NK-92 (cell line): ENCODE measurements at regions not wholly inside any gene's neighbourhood (a gene's known extent, or its start where the extent isn't known, plus 50 kb on each side); places are given as distances from the start of the nearest gene placed in this dataset.

Source experiments
- DNase-seq: peaks from one replicate; lab custom pipeline; 2025; ENCODE audit not compliant: unreplicated experiment; lab: John Stamatoyannopoulos, UW

GRCh38 chr7:25831062-25831691 lies 320.8 kb upstream of the NFE2L3 start:
- DNase-seq, result no peak

GRCh38 chr7:25831831-25832411 lies 320.1 kb upstream of the NFE2L3 start:
- no peak for DNase-seq

DNA sequence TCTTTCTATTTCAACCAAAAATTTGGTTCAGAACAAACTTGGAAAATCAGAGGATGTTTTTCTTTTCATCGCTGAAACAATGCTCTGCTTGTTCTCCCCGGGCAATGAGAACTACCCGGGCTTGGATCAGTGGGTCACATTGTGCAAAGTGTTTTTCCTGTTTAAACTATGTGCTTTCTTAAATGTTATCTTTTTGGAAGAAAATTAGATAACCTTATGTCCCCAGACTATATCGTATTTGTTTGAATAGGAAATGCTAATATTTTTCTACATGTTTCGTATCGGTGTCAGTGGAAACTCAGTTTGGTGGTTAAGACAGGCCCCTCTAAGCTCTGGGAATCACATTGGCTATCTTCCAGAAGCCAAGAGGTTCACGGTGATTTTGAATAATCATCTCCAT lies 319.5 kb upstream of the NFE2L3 start:
- no peak for DNase-seq

- no peak for DNase-seq
Measured at GRCh38 chr7:25832929-25833328, 319.1 kb upstream of the NFE2L3 start.

- DNase-seq, result no peak
Measured at GRCh38 chr7:25834050-25834449, 317.9 kb upstream of the NFE2L3 start.

DNA sequence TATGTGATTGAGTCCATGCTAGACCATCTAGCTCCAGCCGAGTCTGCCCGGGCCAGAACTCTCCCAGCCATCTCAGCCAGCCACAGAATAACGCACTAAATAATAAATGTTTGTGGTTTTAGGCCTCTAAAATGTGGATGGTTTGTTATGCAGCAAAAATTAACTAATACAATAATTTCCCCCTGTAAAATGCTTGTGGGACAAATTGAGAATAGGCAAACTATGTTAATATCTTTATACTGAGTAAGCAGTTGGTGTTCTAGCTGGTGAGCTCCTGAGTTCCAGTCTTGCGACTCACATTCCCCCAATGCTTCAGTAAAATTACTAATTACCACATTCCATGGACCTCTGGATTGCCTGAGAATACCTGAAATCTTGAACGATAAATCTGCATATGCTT lies 316.8 kb upstream of the NFE2L3 start:
- DNase-seq, result no peak

DNA sequence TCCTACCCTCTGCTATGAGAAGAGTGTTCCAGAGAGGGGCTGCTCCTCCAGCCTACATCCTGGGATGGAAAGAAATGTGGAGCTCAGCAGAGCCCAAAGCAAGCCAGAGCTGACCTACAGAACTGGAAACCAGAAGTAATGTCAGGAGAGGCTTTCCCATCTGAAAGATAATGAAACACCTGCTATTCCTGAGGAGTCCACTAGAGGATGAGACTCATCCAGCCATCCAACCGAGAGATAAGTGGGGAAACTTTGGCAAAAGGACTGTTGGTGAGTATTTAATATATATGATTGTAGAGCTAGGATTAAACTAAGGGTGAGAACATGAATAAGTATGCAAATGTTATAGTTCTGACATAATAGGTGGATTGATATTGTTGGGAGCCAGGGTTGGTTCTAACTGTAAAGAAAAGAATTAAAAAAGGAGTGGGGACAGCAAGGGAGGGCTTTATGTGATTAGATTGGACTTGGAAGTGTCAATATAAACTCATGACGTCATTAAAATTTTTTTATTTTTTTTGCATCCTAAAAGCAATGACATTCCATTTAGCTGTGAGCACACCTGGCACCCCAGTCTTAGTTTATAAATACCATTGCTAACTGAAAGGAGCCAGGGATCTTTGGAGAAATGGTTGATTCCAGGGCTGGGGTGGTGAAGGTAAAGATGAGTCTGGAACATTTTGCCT lies 312.8 kb upstream of the NFE2L3 start:
- DNase-seq, result no peak

DNA sequence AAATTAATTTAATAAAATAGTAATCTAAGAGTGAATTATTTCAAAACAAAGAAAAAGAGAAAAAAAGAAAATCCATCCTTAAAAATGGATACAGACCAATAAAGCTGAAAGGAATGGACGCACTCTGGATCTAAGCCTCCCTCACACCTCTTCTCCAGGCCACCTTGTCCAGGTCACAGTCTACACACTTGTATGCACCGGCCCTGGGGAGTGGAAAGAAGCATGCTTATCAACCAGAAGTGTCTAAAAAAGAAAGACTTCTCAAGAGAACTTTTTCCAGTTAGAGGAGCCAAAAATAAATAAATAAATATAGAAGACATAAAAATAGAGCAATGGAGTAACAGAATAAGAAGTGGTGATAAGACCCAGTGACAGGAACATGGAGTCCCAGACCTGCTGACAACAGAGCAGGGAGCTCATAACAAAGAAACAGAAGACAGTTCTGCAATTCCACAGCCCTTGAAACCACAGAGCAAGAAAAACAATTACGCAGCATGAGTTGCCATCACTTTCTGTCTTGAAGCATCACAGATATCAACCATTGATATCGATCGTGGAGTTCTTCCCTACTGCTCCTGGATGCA lies 311.7 kb upstream of the NFE2L3 start:
- DNase-seq, result no peak

- no peak for DNase-seq
Measured at GRCh38 chr7:25841575-25841974, 310.4 kb upstream of the NFE2L3 start.

- no peak for DNase-seq
Measured at GRCh38 chr7:25842201-25842733, 309.7 kb upstream of the NFE2L3 start.

DNA sequence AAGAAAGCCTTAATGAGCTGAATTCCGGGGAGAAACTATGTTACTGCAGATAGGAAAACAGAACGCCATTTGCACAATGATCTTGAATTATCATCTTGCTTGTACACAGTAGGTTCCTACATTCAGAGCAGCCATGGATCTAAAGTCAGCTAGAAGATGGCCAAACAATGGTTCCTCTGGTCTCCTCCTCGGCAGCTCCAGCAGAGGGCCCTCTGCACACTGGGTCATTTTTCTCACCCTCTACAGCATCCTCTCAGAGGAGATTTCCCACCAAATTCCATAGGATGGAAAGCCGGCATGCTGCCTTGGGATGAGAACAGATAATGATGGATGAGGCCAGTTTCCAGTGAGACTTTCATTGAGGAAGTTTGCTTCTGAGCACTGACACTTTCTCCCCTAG lies 308.5 kb upstream of the NFE2L3 start:
- no peak for DNase-seq

- no peak for DNase-seq
Measured at GRCh38 chr7:25844102-25844870, 307.7 kb upstream of the NFE2L3 start.

DNA sequence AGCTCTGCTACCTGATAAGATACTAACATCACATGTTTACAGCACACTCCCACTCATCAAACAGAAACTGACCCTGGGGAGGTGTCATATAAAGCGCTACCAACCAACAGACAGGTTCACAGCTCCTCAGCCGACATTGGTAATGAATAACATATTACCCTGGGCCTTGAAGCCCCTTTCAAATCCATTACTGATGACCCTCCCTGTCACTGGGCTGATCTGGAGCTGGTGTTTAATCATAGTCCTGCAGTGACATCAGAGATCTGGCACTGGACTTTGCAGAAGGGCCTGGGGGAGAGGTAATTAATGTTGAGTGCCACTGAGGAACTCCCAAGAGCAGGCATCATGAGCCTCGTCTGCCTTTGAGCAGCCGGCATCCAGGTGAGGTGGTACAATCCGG lies 306.5 kb upstream of the NFE2L3 start:
- DNase-seq, result no peak

GRCh38 chr7:25846722-25847121 lies 305.3 kb upstream of the NFE2L3 start:
- DNase-seq, result no peak

DNA sequence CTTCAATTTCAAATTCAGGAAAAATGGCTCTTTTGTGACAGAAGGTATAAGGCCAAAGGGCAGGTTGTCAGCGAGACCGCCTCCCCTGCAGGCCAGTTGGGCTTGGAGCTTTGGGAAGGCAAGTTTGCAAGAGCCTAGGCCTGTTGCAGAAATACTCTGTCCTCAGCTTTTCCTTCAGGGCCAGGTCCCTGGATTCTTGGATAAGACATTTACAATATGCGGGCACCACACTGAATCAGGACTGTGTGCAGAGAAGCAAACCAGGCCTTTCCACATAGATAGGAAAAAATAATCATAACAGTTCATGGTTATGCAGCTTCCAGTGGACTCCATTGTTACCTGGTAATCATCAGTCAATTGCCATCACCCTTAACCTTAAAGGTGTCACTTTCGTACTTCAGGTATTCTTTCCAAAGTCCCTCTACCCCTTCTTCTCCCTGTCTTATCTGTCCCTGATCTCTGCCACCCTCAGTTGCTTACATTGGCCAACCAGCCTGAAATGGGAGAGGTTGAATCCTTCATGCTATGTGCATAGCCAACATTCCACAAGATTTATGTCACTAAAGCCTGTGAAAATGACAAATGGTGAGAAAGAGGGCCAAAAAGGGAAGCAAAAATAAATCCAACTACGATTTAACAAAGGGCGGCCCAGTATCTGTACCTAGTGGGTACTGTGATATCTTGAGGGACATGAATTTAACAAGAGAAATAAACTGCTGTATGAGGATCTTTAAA lies 304.5 kb upstream of the NFE2L3 start:
- no peak for DNase-seq

DNA sequence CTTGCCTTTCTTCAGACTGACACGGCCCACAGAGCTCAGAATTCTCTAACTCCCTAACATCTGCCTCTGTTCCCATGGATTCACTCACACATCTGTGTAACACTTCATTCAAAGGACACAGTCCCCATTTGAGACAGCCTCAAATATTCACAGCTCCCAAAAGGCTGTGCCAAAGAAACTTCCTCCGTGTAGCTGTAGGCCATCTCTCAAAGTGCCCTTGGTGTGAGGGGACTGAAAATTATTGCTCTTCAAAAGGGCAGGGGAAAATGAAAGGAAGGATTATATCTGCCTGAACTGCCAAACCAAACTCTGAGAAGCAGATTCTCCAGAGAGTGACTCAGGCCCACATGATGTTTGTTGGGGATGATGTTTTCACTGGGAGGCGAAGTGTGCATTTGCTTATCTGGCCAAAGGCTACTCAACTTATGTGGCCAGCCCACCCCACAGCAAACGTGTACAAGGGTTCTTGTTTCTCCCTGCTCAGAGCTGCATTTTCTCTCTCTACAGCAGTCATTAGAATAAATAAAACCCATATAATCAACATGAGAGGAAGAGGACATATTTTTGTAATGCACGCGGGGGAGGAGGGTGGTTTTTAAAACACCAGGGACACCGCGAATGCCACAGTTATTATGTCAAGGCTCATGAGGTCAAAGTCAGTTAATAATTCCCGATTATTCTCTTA lies 302.4 kb upstream of the NFE2L3 start:
- no peak for DNase-seq

GRCh38 chr7:25850216-25850615 lies 301.8 kb upstream of the NFE2L3 start:
- DNase-seq, result no peak

DNA sequence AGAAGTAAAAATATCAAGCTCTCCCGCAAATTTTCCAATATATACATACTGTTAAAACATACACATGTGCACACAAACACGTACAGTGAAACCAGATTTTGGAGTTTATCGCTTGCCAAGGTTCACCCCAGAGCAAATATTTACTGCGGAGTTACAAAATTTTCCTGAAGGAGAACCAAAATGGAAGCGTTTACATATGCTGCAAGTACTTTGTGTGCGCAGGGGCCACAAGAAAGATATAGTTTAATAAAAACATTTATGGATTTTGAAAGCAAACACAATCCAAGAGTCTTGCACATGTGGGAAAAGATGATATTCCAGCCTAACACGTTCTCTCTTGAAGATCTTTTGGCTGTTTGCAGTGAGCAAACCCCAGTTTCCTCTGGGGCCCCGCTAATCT lies 301.3 kb upstream of the NFE2L3 start:
- no peak for DNase-seq

DNA sequence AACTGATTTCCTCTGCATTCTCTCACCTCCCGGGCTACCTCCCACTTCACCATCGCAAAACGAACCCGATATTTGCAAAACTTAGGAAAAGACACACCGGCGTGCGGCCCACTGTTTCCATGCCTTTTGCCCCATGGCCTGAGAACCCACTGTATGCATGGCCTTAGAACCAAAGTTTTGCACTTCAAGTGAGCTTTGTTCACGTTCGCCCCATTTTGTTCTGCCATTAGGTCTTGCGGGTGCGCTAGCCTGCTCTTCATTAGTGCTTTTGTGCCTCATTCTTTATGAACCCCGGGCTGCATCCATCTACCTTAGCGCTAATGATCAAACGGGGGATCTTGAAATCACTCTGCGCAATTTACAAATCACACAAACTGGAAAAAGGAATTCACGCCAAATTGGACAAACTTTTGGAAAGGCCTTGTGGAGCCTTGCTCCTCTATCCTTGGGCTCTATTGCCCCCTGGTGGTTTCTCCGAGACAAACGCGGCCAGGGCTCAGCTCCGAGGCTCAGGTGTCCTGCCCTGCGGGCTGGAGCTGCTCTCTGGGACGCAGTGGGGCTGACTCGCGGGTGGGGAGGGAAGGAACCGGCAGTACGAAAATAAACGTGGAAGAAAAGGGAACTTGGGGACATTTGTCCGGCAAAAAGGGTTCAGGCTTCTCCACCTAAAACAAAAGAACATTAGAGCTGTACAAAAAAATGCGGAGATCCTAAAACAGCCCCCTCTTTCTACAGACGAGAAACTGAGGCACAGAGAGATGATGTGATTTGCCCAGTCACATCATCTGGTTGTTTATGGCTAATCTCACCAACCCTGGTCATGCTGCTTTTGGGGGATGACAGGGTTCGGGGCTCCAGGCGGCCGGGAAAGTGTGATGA lies 300.4 kb upstream of the NFE2L3 start:
- DNase-seq, result no peak
